ENCODE measurements at regions not wholly inside any gene's neighbourhood (a gene's known extent, or its start where the extent isn't known, plus 50 kb on each side); places are given as distances from the start of the nearest gene placed in this dataset.
A peak's percentile ranks its signal among the peaks of the same experiment; 100 is the strongest.
"Not testable (repeated sequence)": the region's sequence is repeated elsewhere in the genome, so short reads cannot be mapped to it uniquely, and the experiment has no call there.

DNA sequence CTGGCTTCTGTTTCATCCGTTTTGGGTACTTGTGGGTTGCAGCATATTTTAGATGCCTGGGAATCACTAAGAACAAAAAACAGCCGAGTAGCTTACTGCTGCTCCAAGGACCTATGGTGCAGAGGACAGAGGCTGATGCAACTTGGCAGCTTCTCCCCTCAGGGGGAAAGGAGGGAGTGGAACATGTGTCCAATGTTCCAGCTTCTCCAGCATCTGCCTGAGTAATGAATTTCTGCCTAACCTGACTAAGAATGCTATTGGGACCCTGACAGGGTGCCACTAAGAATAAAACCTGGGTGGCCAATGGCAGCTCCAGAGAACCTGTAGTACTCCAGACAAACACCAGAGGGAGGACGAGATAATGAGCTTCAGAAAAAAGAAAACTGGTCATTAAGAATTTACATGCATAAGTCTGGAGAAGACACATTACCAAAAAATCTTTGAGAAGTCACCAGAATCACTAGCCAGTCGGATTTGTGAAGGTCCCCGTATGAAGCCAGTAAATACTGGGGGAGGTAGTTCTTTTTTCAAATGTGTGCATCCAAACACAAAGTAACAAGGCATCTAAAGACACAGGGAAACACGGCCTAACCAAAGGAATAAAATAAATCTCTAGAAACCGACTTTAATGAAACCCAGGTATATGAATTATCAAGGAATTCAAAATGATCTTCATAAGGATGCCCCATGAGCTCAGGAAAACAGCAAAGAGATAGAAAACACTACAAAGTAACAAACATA is 293.5 kb downstream of the HINT1 start:
- no peak overlapping the region for H3K4me3 ChIP-seq (ENCODE audit: low read depth in 1 of 2, low read length in 2 of 2)
- no peak overlapping the region for H3K27ac ChIP-seq (ENCODE audit: low read depth in 2 of 2, low read length in 1 of 2)
- no peaks in the 10 kb centered on the region for H3K9me3 ChIP-seq (ENCODE audit: control insufficient read depth in 2 of 2, insufficient read depth in 1 of 2, low read depth in 1 of 2, low read length in 1 of 2)
- no peaks in the 10 kb centered on the region for H3K27me3 ChIP-seq (ENCODE audit: control insufficient read depth in 1 of 2, insufficient read depth in 2 of 2, low read length in 2 of 2)
- 66 to 68% methylated on average over 7 of the region's 7 CpGs for WGBS, 2 donors
- no peaks in the 10 kb centered on the region for H3K4me1 ChIP-seq (ENCODE audit: control insufficient read depth in 2 of 2, insufficient read depth in 2 of 2, low read length in 1 of 2)
- H3K36me3 ChIP-seq (ENCODE audit: control insufficient read depth in 2 of 2, insufficient read depth in 2 of 2, low read length in 1 of 2) = no peaks in the 10 kb centered on the region

DNA sequence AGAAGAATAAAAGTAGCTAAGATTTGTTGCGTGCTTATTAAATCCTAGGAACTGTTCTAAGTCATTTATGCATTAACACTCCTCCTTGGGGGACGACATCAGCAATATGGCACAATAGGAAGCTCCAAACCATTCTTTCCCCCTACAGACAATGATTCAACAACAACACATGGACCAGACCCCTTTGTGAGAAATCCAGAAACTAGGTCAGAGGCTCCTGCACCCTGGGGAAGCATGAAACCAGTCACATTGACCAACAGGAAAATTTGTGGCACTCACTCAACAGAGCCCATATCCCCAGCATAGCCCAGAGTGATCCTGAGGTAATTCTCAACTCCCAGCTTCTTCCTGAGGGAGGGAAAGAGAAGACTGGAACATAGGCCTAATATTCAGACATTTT is 294.4 kb downstream of the HINT1 start:
- Histone ChIP-seq H3K27ac (ENCODE audit: low read depth in 2 of 2, low read length in 1 of 2) (no peak overlapping the region), H3K36me3 (ENCODE audit: control insufficient read depth in 2 of 2, insufficient read depth in 2 of 2, low read length in 1 of 2) (no peaks in the 10 kb centered on the region), H3K4me3 (ENCODE audit: low read depth in 1 of 2, low read length in 2 of 2) (no peak overlapping the region), H3K4me1 (ENCODE audit: control insufficient read depth in 2 of 2, insufficient read depth in 2 of 2, low read length in 1 of 2) (no peaks in the 10 kb centered on the region), H3K9me3 (ENCODE audit: control insufficient read depth in 2 of 2, insufficient read depth in 1 of 2, low read depth in 1 of 2, low read length in 1 of 2) (no peaks in the 10 kb centered on the region), H3K27me3 (ENCODE audit: control insufficient read depth in 1 of 2, insufficient read depth in 2 of 2, low read length in 2 of 2) (no peaks in the 10 kb centered on the region)
- 88 to 94% methylated on average over 2 of the region's 2 CpGs for WGBS, 2 donors

DNA sequence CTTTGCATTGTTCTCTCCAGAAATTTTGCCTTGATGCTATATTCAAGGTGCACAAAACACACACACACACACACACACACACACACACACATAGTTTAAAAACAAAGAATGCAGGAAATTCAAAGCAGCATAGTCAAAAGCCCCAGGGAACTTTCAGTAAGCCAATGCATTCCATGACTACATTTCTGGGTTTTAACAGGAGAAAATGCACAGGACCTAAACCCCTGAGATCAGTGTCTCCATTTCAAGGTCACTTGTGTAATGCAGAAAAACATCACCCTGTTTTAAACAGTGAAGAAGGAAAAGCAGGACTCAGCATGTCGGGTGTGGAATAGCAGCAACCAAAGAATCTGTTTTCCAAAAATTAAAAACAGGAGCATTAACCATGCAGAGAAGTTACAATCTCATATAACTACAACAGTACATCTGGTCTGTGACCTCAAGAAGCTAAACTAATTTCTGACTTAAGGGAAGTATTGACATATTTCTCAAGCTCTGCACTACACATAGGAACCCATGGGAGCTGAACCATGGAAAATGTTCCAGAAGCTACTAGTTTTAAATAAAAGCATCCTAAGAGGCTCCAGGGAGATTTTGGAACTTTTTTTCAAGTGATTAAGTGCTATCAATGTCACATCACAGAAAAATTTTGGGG is 296.7 kb downstream of the HINT1 start:
- H3K4me3 ChIP-seq (ENCODE audit: low read depth in 1 of 2, low read length in 2 of 2) = no peak overlapping the region
- WGBS, 2 donors = 54 to 69% methylated on average over 1 of the region's 1 CpG
- no peak overlapping the region for H3K27ac ChIP-seq (ENCODE audit: low read depth in 2 of 2, low read length in 1 of 2)
- H3K4me1 ChIP-seq (ENCODE audit: control insufficient read depth in 2 of 2, insufficient read depth in 2 of 2, low read length in 1 of 2) = no peaks in the 10 kb centered on the region
- H3K36me3 ChIP-seq (ENCODE audit: control insufficient read depth in 2 of 2, insufficient read depth in 2 of 2, low read length in 1 of 2) = no peaks in the 10 kb centered on the region
- peaks cover 0 to 4% of the 10 kb centered on the region in 2 donors for H3K9me3 ChIP-seq (ENCODE audit: control insufficient read depth in 2 of 2, insufficient read depth in 1 of 2, low read depth in 1 of 2, low read length in 1 of 2)
- no peaks in the 10 kb centered on the region for H3K27me3 ChIP-seq (ENCODE audit: control insufficient read depth in 1 of 2, insufficient read depth in 2 of 2, low read length in 2 of 2)

DNA sequence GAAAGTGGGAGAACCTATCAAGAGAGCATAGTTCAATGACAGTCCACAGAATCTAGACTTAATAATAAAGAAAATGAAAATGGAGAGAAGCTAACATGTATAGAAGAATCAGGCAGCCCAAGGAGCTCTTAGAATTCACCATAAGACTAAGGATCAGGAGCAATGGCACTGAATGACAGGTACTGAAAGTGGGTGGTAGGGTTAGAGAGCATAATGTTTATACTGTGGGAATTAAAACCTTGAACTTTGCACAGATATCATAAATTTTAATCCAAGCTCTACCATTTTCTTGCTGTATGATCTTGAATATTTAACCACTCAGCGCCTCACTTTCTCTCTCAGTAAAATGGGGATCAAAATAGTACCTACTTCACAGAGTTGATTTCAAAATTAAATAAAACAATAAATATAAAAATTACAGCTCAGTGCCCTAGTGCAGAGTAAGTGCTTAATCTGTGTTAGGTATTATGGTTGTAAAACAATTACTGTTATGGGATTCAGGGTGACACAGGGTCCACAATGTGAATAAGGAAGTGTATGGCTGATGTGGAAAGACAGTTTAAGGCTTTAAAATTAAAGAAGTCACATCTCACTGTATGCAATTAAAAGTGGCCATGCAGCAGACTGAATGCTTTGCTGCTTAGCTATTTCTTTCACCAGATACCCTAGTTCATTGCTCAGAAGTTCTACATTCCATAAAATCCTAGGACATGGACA is 319.8 kb downstream of the HINT1 start:
- Histone ChIP-seq H3K4me1 (ENCODE audit: control insufficient read depth in 2 of 2, insufficient read depth in 2 of 2, low read length in 1 of 2) (no peaks in the 10 kb centered on the region), H3K4me3 (ENCODE audit: low read depth in 1 of 2, low read length in 2 of 2) (no peak overlapping the region), H3K36me3 (ENCODE audit: control insufficient read depth in 2 of 2, insufficient read depth in 2 of 2, low read length in 1 of 2) (no peaks in the 10 kb centered on the region), H3K27me3 (ENCODE audit: control insufficient read depth in 1 of 2, insufficient read depth in 2 of 2, low read length in 2 of 2) (no peaks in the 10 kb centered on the region), H3K9me3 (ENCODE audit: control insufficient read depth in 2 of 2, insufficient read depth in 1 of 2, low read depth in 1 of 2, low read length in 1 of 2) (no peaks in the 10 kb centered on the region), H3K27ac (ENCODE audit: low read depth in 2 of 2, low read length in 1 of 2) (no peak overlapping the region)
- 44 to 93% methylated on average over 1 of the region's 1 CpG for WGBS, 2 donors

DNA sequence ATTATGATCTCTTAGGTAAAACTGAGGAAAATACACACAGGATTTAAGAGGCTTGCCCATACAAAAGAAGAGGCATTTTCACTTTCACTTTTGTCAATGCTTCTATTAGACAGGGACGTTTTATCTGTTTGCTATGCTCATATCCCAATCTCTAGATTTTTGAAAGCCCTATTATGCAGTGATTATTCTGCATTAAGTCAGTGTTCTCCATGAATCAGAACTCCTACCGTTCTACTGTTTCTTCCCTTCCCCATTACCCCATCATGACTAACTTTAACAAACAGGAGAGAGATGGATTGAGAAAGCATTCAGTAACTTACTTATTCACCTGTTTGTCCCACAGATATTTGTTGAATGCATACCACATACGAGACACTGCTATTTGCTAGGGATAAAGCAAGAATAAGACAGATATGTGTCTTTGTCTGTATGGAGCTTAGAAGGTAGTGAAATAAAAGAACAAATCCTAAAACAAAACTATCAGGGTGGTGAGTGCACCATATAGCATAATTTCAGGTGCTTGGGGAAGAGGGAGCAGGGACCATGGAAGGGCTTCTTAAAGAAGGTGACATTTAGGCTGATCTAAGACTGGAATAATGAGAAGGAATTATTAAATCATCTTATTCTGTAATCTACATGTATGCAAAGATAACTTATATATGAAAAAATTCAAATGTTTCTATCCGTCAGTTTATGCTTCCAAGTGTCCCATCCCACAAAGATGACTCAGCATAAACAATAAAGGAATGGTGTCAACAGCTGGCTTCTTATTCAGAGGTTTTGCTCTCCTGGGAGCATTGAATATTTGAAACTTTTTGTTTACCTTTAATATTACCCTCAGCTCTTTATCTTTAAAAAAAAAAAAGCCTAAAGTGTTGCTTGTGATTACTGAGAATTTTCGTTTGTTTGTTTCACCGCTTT is 328.1 kb downstream of the HINT1 start:
- no peak overlapping the region for H3K27ac ChIP-seq (ENCODE audit: low read depth in 2 of 2, low read length in 1 of 2)
- H3K36me3 ChIP-seq (ENCODE audit: control insufficient read depth in 2 of 2, insufficient read depth in 2 of 2, low read length in 1 of 2) = no peaks in the 10 kb centered on the region
- H3K9me3 ChIP-seq (ENCODE audit: control insufficient read depth in 2 of 2, insufficient read depth in 1 of 2, low read depth in 1 of 2, low read length in 1 of 2) = no peaks in the 10 kb centered on the region
- no peaks in the 10 kb centered on the region for H3K4me1 ChIP-seq (ENCODE audit: control insufficient read depth in 2 of 2, insufficient read depth in 2 of 2, low read length in 1 of 2)
- H3K27me3 ChIP-seq (ENCODE audit: control insufficient read depth in 1 of 2, insufficient read depth in 2 of 2, low read length in 2 of 2) = no peaks in the 10 kb centered on the region
- H3K4me3 ChIP-seq (ENCODE audit: low read depth in 1 of 2, low read length in 2 of 2) = peak overlapping the region in 1 of 2 donors; percentile 51
- WGBS, 2 donors = 32 to 39% methylated on average over 6 of the region's 6 CpGs

DNA sequence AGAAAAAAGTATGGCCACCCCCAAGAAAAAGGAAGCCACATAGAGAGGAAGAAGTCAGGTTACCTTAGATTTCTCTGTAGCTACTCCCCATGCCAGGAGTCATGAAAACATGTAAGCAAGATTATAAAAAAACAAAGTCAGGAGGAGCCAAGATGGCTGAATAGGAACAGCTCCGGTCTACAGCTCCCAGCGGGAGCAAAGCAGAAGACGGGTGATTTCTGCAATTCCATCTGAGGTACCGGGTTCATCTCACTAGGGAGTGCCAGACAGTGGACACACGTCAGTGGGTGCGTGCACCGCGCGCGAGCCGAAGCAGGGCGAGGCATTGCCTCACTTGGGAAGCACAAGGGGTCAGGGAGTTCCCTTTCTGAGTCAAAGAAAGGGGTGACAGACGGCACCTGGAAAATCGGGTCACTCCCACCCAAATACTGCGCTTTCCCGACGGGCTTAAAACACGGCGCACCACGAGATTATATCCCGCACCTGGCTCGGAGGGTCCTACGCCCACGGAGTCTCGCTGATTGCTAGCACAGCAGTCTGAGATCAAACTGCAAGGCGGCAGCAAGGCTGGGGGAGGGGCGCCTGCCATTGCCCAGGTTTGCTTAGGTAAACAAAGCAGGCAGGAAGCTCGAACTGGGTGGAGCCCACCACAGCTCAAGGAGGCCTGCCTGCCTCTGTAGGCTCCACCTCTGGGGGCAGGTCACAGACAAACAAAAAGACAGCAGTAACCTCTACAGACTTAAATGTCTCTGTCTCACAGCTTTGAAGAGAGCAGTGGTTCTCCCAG is 347.3 kb downstream of the HINT1 start:
- not testable (repeated sequence) for H3K36me3 ChIP-seq (ENCODE audit: control insufficient read depth in 2 of 2, insufficient read depth in 2 of 2, low read length in 1 of 2); H3K27me3 ChIP-seq (ENCODE audit: control insufficient read depth in 1 of 2, insufficient read depth in 2 of 2, low read length in 2 of 2); H3K4me3 ChIP-seq (ENCODE audit: low read depth in 1 of 2, low read length in 2 of 2); H3K9me3 ChIP-seq (ENCODE audit: control insufficient read depth in 2 of 2, insufficient read depth in 1 of 2, low read depth in 1 of 2, low read length in 1 of 2); H3K4me1 ChIP-seq (ENCODE audit: control insufficient read depth in 2 of 2, insufficient read depth in 2 of 2, low read length in 1 of 2); H3K27ac ChIP-seq (ENCODE audit: low read depth in 2 of 2, low read length in 1 of 2)
- WGBS, 2 donors = 90 to 92% methylated on average over 25 to 28 of the region's 28 CpGs

DNA sequence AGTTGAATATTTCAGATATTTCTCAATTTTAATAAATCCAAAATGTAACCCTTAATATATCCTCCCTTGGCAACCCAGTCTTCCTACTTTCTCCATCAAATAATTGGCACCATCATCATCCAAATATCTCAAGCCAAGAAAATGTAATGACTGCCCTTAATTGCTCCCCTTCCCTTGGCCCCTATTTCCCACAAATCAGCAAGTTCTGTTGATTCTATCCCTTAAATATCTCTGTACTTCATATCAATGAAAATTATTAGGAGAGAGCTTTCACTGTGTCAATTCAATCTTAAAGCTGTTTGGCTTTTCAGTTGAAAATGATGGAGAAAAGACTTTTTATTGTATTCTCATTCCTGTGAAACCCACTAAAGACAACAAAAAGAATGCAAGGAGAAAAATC is 349.8 kb downstream of the HINT1 start:
- H3K27ac ChIP-seq (ENCODE audit: low read depth in 2 of 2, low read length in 1 of 2) = no peak overlapping the region
- H3K4me1 ChIP-seq (ENCODE audit: control insufficient read depth in 2 of 2, insufficient read depth in 2 of 2, low read length in 1 of 2) = no peaks in the 10 kb centered on the region
- no peaks in the 10 kb centered on the region for H3K9me3 ChIP-seq (ENCODE audit: control insufficient read depth in 2 of 2, insufficient read depth in 1 of 2, low read depth in 1 of 2, low read length in 1 of 2)
- no peaks in the 10 kb centered on the region for H3K27me3 ChIP-seq (ENCODE audit: control insufficient read depth in 1 of 2, insufficient read depth in 2 of 2, low read length in 2 of 2)
- H3K36me3 ChIP-seq (ENCODE audit: control insufficient read depth in 2 of 2, insufficient read depth in 2 of 2, low read length in 1 of 2) = no peaks in the 10 kb centered on the region
- H3K4me3 ChIP-seq (ENCODE audit: low read depth in 1 of 2, low read length in 2 of 2) = no peak overlapping the region

DNA sequence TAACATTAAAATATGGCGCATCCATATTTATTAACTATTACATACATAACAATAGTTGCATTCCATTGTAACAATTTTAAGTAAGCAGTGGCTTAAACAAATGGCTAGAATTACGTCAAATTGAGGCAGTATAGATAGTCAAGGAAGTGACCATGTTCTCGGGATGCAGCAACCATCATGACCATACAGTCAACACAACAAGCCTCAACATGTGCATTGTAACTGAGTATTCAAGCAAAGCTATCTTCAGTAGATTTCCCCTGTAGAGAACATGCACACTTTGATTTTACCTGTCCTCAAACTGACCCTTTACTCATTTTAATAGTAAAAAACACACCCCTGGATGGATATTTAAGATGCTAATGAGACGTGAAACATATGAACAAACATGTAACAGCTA is 356.4 kb downstream of the HINT1 start:
- Histone ChIP-seq H3K27me3 (ENCODE audit: control insufficient read depth in 1 of 2, insufficient read depth in 2 of 2, low read length in 2 of 2) (no peaks in the 10 kb centered on the region), H3K9me3 (ENCODE audit: control insufficient read depth in 2 of 2, insufficient read depth in 1 of 2, low read depth in 1 of 2, low read length in 1 of 2) (no peaks in the 10 kb centered on the region), H3K4me1 (ENCODE audit: control insufficient read depth in 2 of 2, insufficient read depth in 2 of 2, low read length in 1 of 2) (no peaks in the 10 kb centered on the region), H3K36me3 (ENCODE audit: control insufficient read depth in 2 of 2, insufficient read depth in 2 of 2, low read length in 1 of 2) (no peaks in the 10 kb centered on the region), H3K4me3 (ENCODE audit: low read depth in 1 of 2, low read length in 2 of 2) (no peak overlapping the region), H3K27ac (ENCODE audit: low read depth in 2 of 2, low read length in 1 of 2) (no peak overlapping the region)
- whole genome bisulfite sequencing, 2 donors = 86% methylated on average over 4 of the region's 4 CpGs

DNA sequence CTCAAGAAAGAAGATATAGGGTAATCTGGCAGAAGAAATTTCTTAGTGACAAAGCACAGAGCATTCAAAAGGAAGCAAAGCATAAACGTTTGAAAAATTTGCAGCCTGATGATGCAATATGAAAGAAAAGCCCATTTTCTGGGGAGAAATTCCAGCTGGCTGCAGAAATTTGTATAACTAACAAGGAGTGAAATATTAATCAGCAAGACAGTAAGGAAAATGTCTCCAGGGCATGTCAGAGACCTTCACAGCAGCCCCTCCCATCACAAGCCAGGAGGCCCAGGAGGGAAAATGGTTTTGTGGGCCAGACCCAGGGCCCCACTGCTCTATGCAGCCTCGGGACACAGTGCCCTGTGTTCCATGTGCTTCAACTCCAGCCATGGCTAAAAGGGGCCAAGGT is 359.4 kb downstream of the HINT1 start:
- no peak overlapping the region for H3K4me3 ChIP-seq (ENCODE audit: low read depth in 1 of 2, low read length in 2 of 2)
- H3K36me3 ChIP-seq (ENCODE audit: control insufficient read depth in 2 of 2, insufficient read depth in 2 of 2, low read length in 1 of 2) = no peaks in the 10 kb centered on the region
- no peaks in the 10 kb centered on the region for H3K27me3 ChIP-seq (ENCODE audit: control insufficient read depth in 1 of 2, insufficient read depth in 2 of 2, low read length in 2 of 2)
- H3K4me1 ChIP-seq (ENCODE audit: control insufficient read depth in 2 of 2, insufficient read depth in 2 of 2, low read length in 1 of 2) = no peaks in the 10 kb centered on the region
- H3K27ac ChIP-seq (ENCODE audit: low read depth in 2 of 2, low read length in 1 of 2) = no peak overlapping the region
- no peaks in the 10 kb centered on the region for H3K9me3 ChIP-seq (ENCODE audit: control insufficient read depth in 2 of 2, insufficient read depth in 1 of 2, low read depth in 1 of 2, low read length in 1 of 2)
- 29 to 37% methylated on average over 2 of the region's 2 CpGs for WGBS, 2 donors
